ENCODE measurements at regions not wholly inside any gene's neighbourhood (a gene's known extent, or its start where the extent isn't known, plus 50 kb on each side); places are given as distances from the start of the nearest gene placed in this dataset.

GRCh38 chr2:2503864-2504418 lies 172.9 kb upstream of the MYT1L start (continued):
- no peak for TF ChIP-seq ZBED1 (IDR thresholded peaks at IDR 0.05)

DNA sequence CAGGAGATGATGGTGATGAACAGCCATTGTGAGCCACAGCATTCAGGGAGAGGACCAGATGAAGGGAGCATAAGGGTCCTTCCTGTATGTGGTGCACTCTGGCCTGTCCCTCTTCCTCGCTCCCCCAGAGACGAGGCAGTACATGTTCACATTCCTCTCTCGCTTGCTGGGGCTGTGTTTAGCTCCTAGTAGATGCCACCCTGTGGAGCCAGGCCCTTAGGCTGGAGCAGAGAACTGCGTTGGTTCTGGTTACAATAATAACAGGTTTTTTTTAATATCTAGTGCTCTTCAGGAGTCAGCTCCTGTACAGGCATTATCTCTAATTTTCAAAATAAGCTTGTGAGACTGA lies 171.1 kb upstream of the MYT1L start:
- no peaks in the 10 kb centered on the region for H3K9me3 ChIP-seq (replicated peaks; ENCODE audit: control insufficient read depth, insufficient read depth, low read depth, low read length)
- H3K36me3 ChIP-seq (ENCODE audit: control insufficient read depth, insufficient read depth, low read length) = no peaks in the 10 kb centered on the region
- no peak overlapping the region for H2AFZ ChIP-seq (ENCODE audit: low read depth, low read length)
- no peak overlapping the region for H3K4me2 ChIP-seq (ENCODE audit: insufficient read depth, low read length)
- WGBS (ENCODE audit: insufficient coverage, low coverage, missing lambda C conversion rate) = 2% methylated on average over 4 of the region's 4 CpGs
- DNase-seq (ENCODE audit: extremely low read depth in 1 of 4, low spot score in 3 of 4) = no peak
- intact Hi-C loops (cut with micrococcal nuclease) = no loop called here
- H3K27me3 ChIP-seq (ENCODE audit: control insufficient read depth in 2 of 2, insufficient read depth in 2 of 2, low read length in 2 of 2) = no peaks in the 10 kb centered on the region; a peak in 1 of 5 replicates
- H3K9me1 ChIP-seq (ENCODE audit: control insufficient read depth, insufficient read depth, low read length) = no peaks in the 10 kb centered on the region
- H3K4me1 ChIP-seq (replicated peaks in 1 of 2; ENCODE audit: control insufficient read depth in 2 of 2, insufficient read depth in 2 of 2, low read length in 2 of 2) = no peaks in the 10 kb centered on the region
- ATAC-seq = no peak
- POLR2A ChIA-PET = interaction anchor here (0.6 kb wide), 1 partner anchor 271 kb away, joined by 5 read pairs; no protein-coding TSS in a partner anchor
- H3K27ac ChIP-seq (ENCODE audit: extremely low read depth, low read depth, low read length) = no peak overlapping the region
- in situ Hi-C loops (cut with MboI) = no loop called here
- H3K4me3 ChIP-seq = no peak overlapping the region
- no TSS peak for BruUV-seq (replicated peaks)
- no peak overlapping the region for H3K9ac ChIP-seq (ENCODE audit: insufficient read depth in 1 of 2, low read depth in 2 of 2, low read length in 2 of 2)
- no peaks in the 10 kb centered on the region for H4K20me1 ChIP-seq (replicated peaks; ENCODE audit: control insufficient read depth, insufficient read depth, low read length)
- CTCF ChIA-PET (ENCODE audit: low intra/inter-chr PET ratio) = no interaction called here
- no peak for TF ChIP-seq GTF2A2 (tag; IDR thresholded peaks at IDR 0.05)
- no peak for TF ChIP-seq PRPF4 (IDR thresholded peaks at IDR 0.05; ENCODE audit: insufficient read depth, low read depth, low read length, poor library complexity, severe bottlenecking)
- no peak for TF ChIP-seq ZBTB8A (IDR thresholded peaks at IDR 0.05; ENCODE audit: partially characterized antibody)
- no peak for TF ChIP-seq KDM1A (IDR thresholded peaks at IDR 0.05)
- no peak for TF ChIP-seq ARNT (IDR thresholded peaks at IDR 0.05)
- FAIRE-seq = no peak
- no peaks in the 10 kb centered on the region for H3K79me2 ChIP-seq (ENCODE audit: control insufficient read depth, insufficient read depth, low read length)

Measured in K562 (cell line).